Caco-2 (cell line): ENCODE measurements at regions not wholly inside any gene's neighbourhood (a gene's known extent, or its start where the extent isn't known, plus 50 kb on each side); places are given as distances from the start of the nearest gene placed in this dataset.

ENCODE experiments used
- BruUV-seq: library from RNA; stranded (reverse); fragments of 400-500 nt; replicated peaks from 2 replicates; lab custom pipeline; 2021; lab: Mats Ljungman, UMichigan
- CTCF ChIA-PET: fragments of 300-600 bp; sonication (Branson Sonifier 250); formaldehyde crosslinking; loops from one replicate; lab custom pipeline; 2022; ENCODE audit warnings: antibody characterized with exemption; lab: Charles Lee
- POLR2A ChIA-PET: fragments of 300-600 bp; sonication (Branson Sonifier 250); formaldehyde crosslinking; loops from one replicate; lab custom pipeline; 2022; ENCODE audit warnings: antibody characterized with exemption; lab: Charles Lee
- DNase-seq, 2 experiments: peaks; one replicate each; pipeline versions ENCODE4 v3.0.0 to v3.0.0-alpha.2; 2020 to 2022
- H3K27me3 ChIP-seq: replicated peaks from 2 replicates; pipeline ENCODE4 v1.6.0; 2011; ENCODE audit warnings: low read length; ENCODE audit not compliant: control insufficient read depth, insufficient read depth
- H3K36me3 ChIP-seq: 2 replicates; pipeline ENCODE4 v1.5.1; 2011; ENCODE audit warnings: low read length; ENCODE audit not compliant: control insufficient read depth, insufficient read depth
- H3K4me1 ChIP-seq: fragments of 250-450 bp; sonication (Bioruptor Pico); 2 replicates; pipeline ENCODE4 v1.5.1; 2020; ENCODE audit warnings: mild to moderate bottlenecking
- H3K4me3 ChIP-seq: 2 replicates; pipeline ENCODE4 v1.5.1; 2011; ENCODE audit warnings: low read depth, mild to moderate bottlenecking, control low read depth, low read length
- H3K9me3 ChIP-seq: fragments of 250-450 bp; sonication (Bioruptor Pico); 2 replicates; pipeline ENCODE4 v1.5.1; 2020; ENCODE audit warnings: mild to moderate bottlenecking, moderate library complexity
- H3K27ac Mint-ChIP-seq: one replicate; pipeline ENCODE4 v1.8.0; 2022; ENCODE audit warnings: mixed read lengths; ENCODE audit not compliant: unreplicated experiment
- H3K27me3 Mint-ChIP-seq: one replicate; pipeline ENCODE4 v1.8.0; 2022; ENCODE audit warnings: mixed read lengths; ENCODE audit not compliant: insufficient read depth, unreplicated experiment
- H3K36me3 Mint-ChIP-seq: one replicate; pipeline ENCODE4 v1.8.0; 2022; ENCODE audit warnings: mild to moderate bottlenecking, mixed read lengths; ENCODE audit not compliant: insufficient read depth, unreplicated experiment
- H3K4me1 Mint-ChIP-seq: one replicate; pipeline ENCODE4 v1.8.0; 2022; ENCODE audit warnings: low read depth, mixed read lengths; ENCODE audit not compliant: unreplicated experiment
- H3K4me3 Mint-ChIP-seq: one replicate; pipeline ENCODE4 v1.8.0; 2022; ENCODE audit warnings: mild to moderate bottlenecking, moderate library complexity, mixed read lengths; ENCODE audit not compliant: unreplicated experiment
- H3K9me3 Mint-ChIP-seq: one replicate; pipeline ENCODE4 v1.8.0; 2022; ENCODE audit warnings: mixed read lengths; ENCODE audit not compliant: unreplicated experiment
- intact Hi-C: fragments of 100-400 bp; cut with micrococcal nuclease; formaldehyde crosslinking; loops from one replicate; pipeline ENCODE4 v1.10.0; 2022; ENCODE audit not compliant: unreplicated experiment
- TF ChIP-seq, protein P1 (sequence below), 2 experiments: fragments of 200-600 bp in 1 of 2; IDR thresholded peaks; 1 replicate in 1 of 2; 2 replicates in 1 of 2; pipeline versions ENCODE4 v1.5.1 to v1.8.0; 2011 to 2022; ENCODE audit warnings: antibody characterized with exemption in 1 of 2, control low read depth in 1 of 2, inconsistent platforms in 1 of 2, low read depth in 1 of 2, low read length in 1 of 2, mild to moderate bottlenecking in 1 of 2, moderate library complexity in 1 of 2; ENCODE audit not compliant: insufficient read depth in 1 of 2, severe bottlenecking in 1 of 2, unreplicated experiment in 1 of 2

DNA sequence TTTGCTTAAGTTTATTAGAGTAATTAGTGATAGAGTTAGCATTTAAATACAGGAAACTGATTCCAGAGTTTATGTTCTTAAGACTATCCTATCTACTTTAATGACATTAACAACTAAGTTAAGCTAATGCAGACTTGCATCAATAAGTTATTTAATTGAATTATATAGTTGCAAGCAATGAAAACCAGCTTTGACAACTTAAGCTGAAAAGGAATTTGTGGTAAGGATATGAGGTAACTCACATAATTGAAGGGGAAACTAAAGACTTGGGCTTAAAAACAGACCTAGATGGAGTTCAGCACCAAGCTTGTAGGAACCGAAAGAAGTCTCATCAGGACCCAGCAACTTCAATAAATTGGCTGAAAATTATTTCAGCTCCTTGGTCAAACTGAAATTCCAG is 222.3 kb downstream of the IBTK start:
- no peak overlapping the region for H3K4me3 ChIP-seq
- DNase-seq = no peak
- no peaks in the 10 kb centered on the region for H3K36me3 Mint-ChIP-seq
- H3K27ac Mint-ChIP-seq = no peak overlapping the region
- no peaks in the 10 kb centered on the region for H3K27me3 ChIP-seq
- TF ChIP-seq, protein P1, sequence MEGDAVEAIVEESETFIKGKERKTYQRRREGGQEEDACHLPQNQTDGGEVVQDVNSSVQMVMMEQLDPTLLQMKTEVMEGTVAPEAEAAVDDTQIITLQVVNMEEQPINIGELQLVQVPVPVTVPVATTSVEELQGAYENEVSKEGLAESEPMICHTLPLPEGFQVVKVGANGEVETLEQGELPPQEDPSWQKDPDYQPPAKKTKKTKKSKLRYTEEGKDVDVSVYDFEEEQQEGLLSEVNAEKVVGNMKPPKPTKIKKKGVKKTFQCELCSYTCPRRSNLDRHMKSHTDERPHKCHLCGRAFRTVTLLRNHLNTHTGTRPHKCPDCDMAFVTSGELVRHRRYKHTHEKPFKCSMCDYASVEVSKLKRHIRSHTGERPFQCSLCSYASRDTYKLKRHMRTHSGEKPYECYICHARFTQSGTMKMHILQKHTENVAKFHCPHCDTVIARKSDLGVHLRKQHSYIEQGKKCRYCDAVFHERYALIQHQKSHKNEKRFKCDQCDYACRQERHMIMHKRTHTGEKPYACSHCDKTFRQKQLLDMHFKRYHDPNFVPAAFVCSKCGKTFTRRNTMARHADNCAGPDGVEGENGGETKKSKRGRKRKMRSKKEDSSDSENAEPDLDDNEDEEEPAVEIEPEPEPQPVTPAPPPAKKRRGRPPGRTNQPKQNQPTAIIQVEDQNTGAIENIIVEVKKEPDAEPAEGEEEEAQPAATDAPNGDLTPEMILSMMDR (IDR thresholded peaks at IDR 0.05; ENCODE audit: insufficient read depth in 1 of 2, low read depth in 1 of 2, low read length in 1 of 2, severe bottlenecking in 1 of 2, unreplicated experiment in 1 of 2) = no peak
- peaks cover 15% of the 10 kb centered on the region for H3K4me1 ChIP-seq
- H3K36me3 ChIP-seq = no peaks in the 10 kb centered on the region
- H3K4me3 Mint-ChIP-seq = no peak overlapping the region
- H3K9me3 Mint-ChIP-seq = no peaks in the 10 kb centered on the region
- no peaks in the 10 kb centered on the region for H3K27me3 Mint-ChIP-seq
- H3K9me3 ChIP-seq = no peaks in the 10 kb centered on the region
- ChIA-PET POLR2A (no interaction called here), CTCF (no interaction called here)
- BruUV-seq = no TSS peak
- no peaks in the 10 kb centered on the region for H3K4me1 Mint-ChIP-seq
- intact Hi-C loops = no loop called here

DNA sequence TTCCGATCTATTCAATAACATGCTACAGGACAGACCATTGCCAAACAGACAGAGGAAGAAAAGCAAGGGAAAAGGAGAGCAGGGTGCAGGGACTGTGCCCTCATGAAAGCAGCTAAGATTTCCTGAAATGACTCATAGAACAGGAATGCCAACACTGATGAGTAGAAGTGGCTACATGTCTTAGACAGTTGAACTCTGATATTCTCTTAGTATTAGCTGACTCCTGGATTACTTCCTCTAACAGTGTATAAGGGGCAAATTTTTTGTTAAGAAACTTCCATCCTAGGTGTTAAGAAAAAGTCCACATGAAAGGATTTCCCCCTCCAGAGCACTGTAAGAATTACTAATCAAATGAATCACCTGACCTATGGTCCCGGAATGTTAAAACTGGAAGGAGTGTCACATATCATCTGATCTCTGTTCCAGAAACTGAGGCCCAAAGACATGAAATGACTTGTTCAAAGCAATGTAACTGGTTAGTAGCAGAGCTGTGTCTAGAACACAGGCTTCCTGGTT is 224.9 kb downstream of the IBTK start:
- Histone ChIP-seq H3K9me3 (no peaks in the 10 kb centered on the region), H3K27me3 (no peaks in the 10 kb centered on the region), H3K4me1 (peaks cover 15% of the 10 kb centered on the region), H3K4me3 (no peak overlapping the region), H3K36me3 (no peaks in the 10 kb centered on the region)
- ChIA-PET CTCF (interaction anchor here (0.5 kb wide), 1 partner anchor 970 kb away, joined by 5 read pairs; no protein-coding TSS in a partner anchor), POLR2A (no interaction called here)
- H3K27ac Mint-ChIP-seq = no peak overlapping the region
- no peaks in the 10 kb centered on the region for H3K9me3 Mint-ChIP-seq
- no peak overlapping the region for H3K4me3 Mint-ChIP-seq
- TF ChIP-seq, protein P1 (IDR thresholded peaks at IDR 0.05; ENCODE audit: insufficient read depth in 1 of 2, low read depth in 1 of 2, low read length in 1 of 2, severe bottlenecking in 1 of 2, unreplicated experiment in 1 of 2) = no peak
- no peaks in the 10 kb centered on the region for H3K4me1 Mint-ChIP-seq
- no TSS peak for BruUV-seq
- DNase-seq = peak; percentile 35 to 38
- no peaks in the 10 kb centered on the region for H3K36me3 Mint-ChIP-seq
- H3K27me3 Mint-ChIP-seq = no peaks in the 10 kb centered on the region
- intact Hi-C loops = no loop called here

DNA sequence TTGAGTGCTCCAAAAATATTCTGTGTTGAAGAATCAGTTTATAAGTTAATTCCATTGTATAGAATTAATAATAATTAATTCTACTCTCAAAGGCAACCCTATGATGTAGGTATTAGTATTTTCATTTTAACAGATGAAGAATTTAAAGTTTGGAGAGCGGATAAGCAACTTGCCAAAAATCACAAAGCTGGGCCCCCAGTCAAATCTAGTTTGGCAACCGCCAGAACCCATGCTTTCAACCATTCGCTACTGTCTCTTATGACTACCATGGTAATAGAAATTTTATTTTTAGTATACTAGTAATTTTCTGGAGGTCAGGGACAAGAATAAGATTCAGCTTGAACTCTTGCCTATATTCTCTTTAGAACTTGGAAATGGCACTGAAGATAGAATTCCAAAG is 229.8 kb downstream of the IBTK start:
- no peak overlapping the region for H3K4me3 Mint-ChIP-seq
- H3K27ac Mint-ChIP-seq = no peak overlapping the region
- peaks cover 9% of the 10 kb centered on the region for H3K4me1 ChIP-seq
- no peaks in the 10 kb centered on the region for H3K9me3 Mint-ChIP-seq
- H3K27me3 Mint-ChIP-seq = no peaks in the 10 kb centered on the region
- ChIA-PET CTCF (no interaction called here), POLR2A (no interaction called here)
- H3K9me3 ChIP-seq = no peaks in the 10 kb centered on the region; the same call in 1 of the 2 replicates
- no peaks in the 10 kb centered on the region for H3K4me1 Mint-ChIP-seq
- H3K4me3 ChIP-seq = no peak overlapping the region
- intact Hi-C loops = no loop called here
- no peaks in the 10 kb centered on the region for H3K27me3 ChIP-seq
- H3K36me3 ChIP-seq = no peaks in the 10 kb centered on the region
- no peaks in the 10 kb centered on the region for H3K36me3 Mint-ChIP-seq
- DNase-seq = no peak
- BruUV-seq = TSS peak; percentile 70
- TF ChIP-seq, protein P1 (IDR thresholded peaks at IDR 0.05; ENCODE audit: insufficient read depth in 1 of 2, low read depth in 1 of 2, low read length in 1 of 2, severe bottlenecking in 1 of 2, unreplicated experiment in 1 of 2) = no peak
